Smooth muscle cell (in vitro differentiated cells): ENCODE measurements at regions not wholly inside any gene's neighbourhood (a gene's known extent, or its start where the extent isn't known, plus 50 kb on each side); places are given as distances from the start of the nearest gene placed in this dataset.

Source experiments
- DNase-seq: peaks from one replicate; lab custom pipeline; 2025; ENCODE audit not compliant: unreplicated experiment; lab: John Stamatoyannopoulos, UW
- H2AFZ ChIP-seq: fragments of 200-600 bp; sonication (generic); 2 replicates; pipeline ENCODE4 v1.6.0; 2016; ENCODE audit warnings: antibody characterized with exemption, low read depth, mild to moderate bottlenecking
- H3F3A ChIP-seq: fragments of 200-600 bp; sonication (generic); 2 replicates; pipeline ENCODE4 v1.6.0; 2017; ENCODE audit warnings: antibody characterized with exemption, low read depth
- H3K27ac ChIP-seq: fragments of 200-600 bp; sonication (generic); 2 replicates; pipeline ENCODE4 v1.5.1; 2016; ENCODE audit warnings: low read depth, mild to moderate bottlenecking
- H3K27me3 ChIP-seq: fragments of 200-600 bp; sonication (generic); 2 replicates; pipeline ENCODE4 v1.6.1; 2016; ENCODE audit warnings: low read depth, mild to moderate bottlenecking
- H3K36me3 ChIP-seq: fragments of 200-600 bp; sonication (generic); 2 replicates; pipeline ENCODE4 v1.5.1; 2016; ENCODE audit warnings: low read depth
- H3K4me1 ChIP-seq: fragments of 200-600 bp; sonication (generic); 2 replicates; pipeline ENCODE4 v1.5.1; 2016; ENCODE audit warnings: low read depth
- H3K4me2 ChIP-seq: fragments of 200-600 bp; sonication (generic); 2 replicates; pipeline ENCODE4 v1.6.0; 2016; ENCODE audit warnings: mild to moderate bottlenecking
- H3K4me3 ChIP-seq: fragments of 200-600 bp; sonication (generic); 2 replicates; pipeline ENCODE4 v1.5.1; 2016; ENCODE audit warnings: mild to moderate bottlenecking
- H3K79me2 ChIP-seq: fragments of 200-600 bp; sonication (generic); 2 replicates; pipeline ENCODE4 v1.6.0; 2016; ENCODE audit warnings: low read depth, mild to moderate bottlenecking
- H3K9ac ChIP-seq: fragments of 200-600 bp; sonication (generic); 2 replicates; pipeline ENCODE4 v1.6.0; 2016; ENCODE audit warnings: low read depth
- H3K9me3 ChIP-seq: fragments of 200-600 bp; sonication (generic); replicated peaks from 2 replicates; pipeline ENCODE4 v1.5.1; 2016; ENCODE audit warnings: low read depth
- H4K20me1 ChIP-seq: fragments of 200-600 bp; sonication (generic); 2 replicates; pipeline ENCODE4 v1.6.0; 2016; ENCODE audit warnings: low read depth
- CTCF ChIP-seq: fragments of 200-600 bp; sonication (generic); IDR thresholded peaks from 2 replicates; pipeline ENCODE4 v1.5.1; 2017; ENCODE audit warnings: borderline replicate concordance, mild to moderate bottlenecking, antibody characterized with exemption; ENCODE audit not compliant: insufficient read depth, poor library complexity, severe bottlenecking
- WGBS: methylation state at CpG from one replicate; pipeline ENCODE4 v1.1.7; 2016; ENCODE audit warnings: low lambda C conversion rate; 5-methylcytosine and 5-hydroxymethylcytosine counted together

- Histone ChIP-seq H3K36me3 (no peaks in the 10 kb centered on the region), H3F3A (no peaks in the 10 kb centered on the region), H3K4me1 (peaks cover 13% of the 10 kb centered on the region), H4K20me1 (no peaks in the 10 kb centered on the region), H3K9ac (no peak overlapping the region), H3K4me2 (peak overlapping the region; percentile 34), H3K27ac (peak overlapping the region; percentile 6), H3K27me3 (no peaks in the 10 kb centered on the region), H3K9me3 (no peaks in the 10 kb centered on the region), H3K79me2 (no peaks in the 10 kb centered on the region), H3K4me3 (no peak overlapping the region), H2AFZ (peak overlapping the region; percentile 91)
- no peak for TF ChIP-seq CTCF
- no peak for DNase-seq
- 44% methylated on average over 4 of the region's 4 CpGs for WGBS
Observed at GRCh38 chr5:87020099-87020934, 247.4 kb upstream of the RASA1 start.

GRCh38 chr5:87022415-87022814 lies 245.3 kb upstream of the RASA1 start:
- Histone ChIP-seq H3K79me2 (no peaks in the 10 kb centered on the region), H3K36me3 (no peaks in the 10 kb centered on the region), H3K4me1 (peaks cover 13% of the 10 kb centered on the region), H3F3A (no peaks in the 10 kb centered on the region), H3K4me2 (no peak overlapping the region), H3K27ac (no peak overlapping the region), H3K9ac (no peak overlapping the region), H3K27me3 (no peaks in the 10 kb centered on the region), H2AFZ (no peak overlapping the region), H3K9me3 (no peaks in the 10 kb centered on the region), H3K4me3 (no peak overlapping the region), H4K20me1 (no peaks in the 10 kb centered on the region)
- no peak for TF ChIP-seq CTCF
- no peak for DNase-seq
- 93% methylated on average over 6 of the region's 6 CpGs for WGBS

GRCh38 chr5:87027570-87027969 lies 240.1 kb upstream of the RASA1 start:
- no peaks in the 10 kb centered on the region for H3F3A ChIP-seq
- H3K9ac ChIP-seq, result no peak overlapping the region
- WGBS, result 89% methylated on average over 1 of the region's 1 CpG
- H3K4me3 ChIP-seq, result no peak overlapping the region
- H3K27me3 ChIP-seq, result no peaks in the 10 kb centered on the region
- H3K27ac ChIP-seq, result no peak overlapping the region
- no peak overlapping the region for H3K4me2 ChIP-seq
- no peaks in the 10 kb centered on the region for H3K36me3 ChIP-seq
- no peaks in the 10 kb centered on the region for H3K4me1 ChIP-seq
- no peak for TF ChIP-seq CTCF
- H3K9me3 ChIP-seq, result no peaks in the 10 kb centered on the region
- no peak for DNase-seq
- no peaks in the 10 kb centered on the region for H3K79me2 ChIP-seq
- no peak overlapping the region for H2AFZ ChIP-seq
- H4K20me1 ChIP-seq, result no peaks in the 10 kb centered on the region

- WGBS, result 53% methylated on average over 7 of the region's 7 CpGs
- no peak overlapping the region for H3K4me3 ChIP-seq
- H3K9ac ChIP-seq, result no peak overlapping the region
- H3K79me2 ChIP-seq, result no peaks in the 10 kb centered on the region
- no peaks in the 10 kb centered on the region for H3K4me1 ChIP-seq
- H3K27ac ChIP-seq, result no peak overlapping the region
- H3K27me3 ChIP-seq, result no peaks in the 10 kb centered on the region
- no peak for DNase-seq
- H3F3A ChIP-seq, result no peaks in the 10 kb centered on the region
- H3K36me3 ChIP-seq, result no peaks in the 10 kb centered on the region
- no peak overlapping the region for H3K4me2 ChIP-seq
- H4K20me1 ChIP-seq, result no peaks in the 10 kb centered on the region
- no peaks in the 10 kb centered on the region for H3K9me3 ChIP-seq
- no peak for TF ChIP-seq CTCF
- H2AFZ ChIP-seq, result peak overlapping the region; percentile 38
Observed at GRCh38 chr5:87029951-87030350, 237.7 kb upstream of the RASA1 start.
